A673 (cell line): ENCODE measurements at regions not wholly inside any gene's neighbourhood (a gene's known extent, or its start where the extent isn't known, plus 50 kb on each side); places are given as distances from the start of the nearest gene placed in this dataset.

Experiments
- BruUV-seq: library from RNA; stranded (reverse); fragments of 400-500 nt; replicated peaks from 2 replicates; lab custom pipeline; 2021; lab: Mats Ljungman, UMichigan
- CTCF ChIA-PET: fragments of 300-600 bp; sonication (Branson Sonifier 250); formaldehyde crosslinking; loops from one replicate; lab custom pipeline; 2022; ENCODE audit warnings: antibody characterized with exemption; lab: Charles Lee
- POLR2A ChIA-PET: fragments of 300-600 bp; sonication (Branson Sonifier 250); formaldehyde crosslinking; loops from one replicate; lab custom pipeline; 2022; ENCODE audit warnings: antibody characterized with exemption; ENCODE audit not compliant: low non-redundant PET; lab: Charles Lee
- DNase-seq: peaks from one replicate; pipeline ENCODE4 v3.0.0-alpha.2; 2015; ENCODE audit warnings: low spot score
- H3K27ac ChIP-seq: fragments of 200-600 bp; sonication (generic); 2 replicates; pipeline ENCODE4 v1.5.1; 2016; ENCODE audit warnings: mixed run types, low read depth, mild to moderate bottlenecking, mixed read lengths, antibody characterized with exemption, low read length; ENCODE audit not compliant: poor library complexity, severe bottlenecking
- H3K27me3 ChIP-seq: fragments of 200-600 bp; sonication (generic); replicated peaks from 2 replicates; pipeline ENCODE4 v1.6.1; 2017; ENCODE audit warnings: mixed run types, low read depth, mild to moderate bottlenecking, mixed read lengths, antibody characterized with exemption, low read length; ENCODE audit not compliant: insufficient read depth, poor library complexity
- H3K36me3 ChIP-seq: fragments of 200-600 bp; sonication (generic); 2 replicates; pipeline ENCODE4 v1.6.1; 2016; ENCODE audit warnings: mixed run types, mild to moderate bottlenecking, mixed read lengths, antibody characterized with exemption, low read length; ENCODE audit not compliant: insufficient read depth, poor library complexity, severe bottlenecking
- H3K4me1 ChIP-seq: fragments of 200-600 bp; sonication (generic); 2 replicates; pipeline ENCODE4 v1.6.1; 2017; ENCODE audit warnings: mixed run types, mild to moderate bottlenecking, mixed read lengths, antibody characterized with exemption, low read length; ENCODE audit not compliant: insufficient read depth, poor library complexity, severe bottlenecking
- H3K4me3 ChIP-seq: fragments of 200-600 bp; sonication (generic); 2 replicates; pipeline ENCODE4 v1.5.1; 2016; ENCODE audit warnings: low read depth, mixed run types, mild to moderate bottlenecking, mixed read lengths, low read length; ENCODE audit not compliant: poor library complexity, severe bottlenecking
- H3K9me3 ChIP-seq: fragments of 200-600 bp; sonication (generic); 2 replicates; pipeline ENCODE4 v1.6.1; 2016; ENCODE audit warnings: mixed run types, low read depth, mild to moderate bottlenecking, mixed read lengths, antibody characterized with exemption, low read length; ENCODE audit not compliant: poor library complexity, severe bottlenecking
- CTCF ChIP-seq: fragments of 300-800, 200-600 bp; sonication (generic); conservative IDR thresholded peaks from 2 replicates; pipeline ENCODE4 v1.5.1; 2017; ENCODE audit warnings: low read depth, mild to moderate bottlenecking, antibody characterized with exemption, low read length, moderate library complexity, mixed read lengths
- EZH2 ChIP-seq: fragments of 200-600 bp; sonication (generic); IDR thresholded peaks from 2 replicates; pipeline ENCODE4 v1.6.1; 2017; ENCODE audit warnings: borderline replicate concordance, low read depth, mild to moderate bottlenecking, mixed read lengths, antibody characterized with exemption, low read length; ENCODE audit not compliant: poor library complexity, severe bottlenecking
- intact Hi-C: fragments of 100-400 bp; cut with micrococcal nuclease; formaldehyde crosslinking; loops from one replicate; pipeline ENCODE4 v1.10.0; 2022; ENCODE audit not compliant: unreplicated experiment

GRCh38 chr21:19122356-19122755 is 718.8 kb upstream of the TMPRSS15 start:
- peaks cover 29% of the 10 kb centered on the region for H3K9me3 ChIP-seq
- ChIA-PET POLR2A (no interaction called here), CTCF (no interaction called here)
- no peak overlapping the region for H3K4me3 ChIP-seq
- H3K4me1 ChIP-seq = no peaks in the 10 kb centered on the region
- H3K27ac ChIP-seq = no peak overlapping the region
- no peaks in the 10 kb centered on the region for H3K27me3 ChIP-seq
- intact Hi-C loops = no loop called here
- no TSS peak for BruUV-seq
- H3K36me3 ChIP-seq = no peaks in the 10 kb centered on the region
- DNase-seq = no peak
- TF ChIP-seq EZH2 (no peak), CTCF (no peak)

GRCh38 chr21:19123053-19123452 is 719.5 kb upstream of the TMPRSS15 start:
- CTCF ChIA-PET = no interaction called here
- BruUV-seq = no TSS peak

DNA sequence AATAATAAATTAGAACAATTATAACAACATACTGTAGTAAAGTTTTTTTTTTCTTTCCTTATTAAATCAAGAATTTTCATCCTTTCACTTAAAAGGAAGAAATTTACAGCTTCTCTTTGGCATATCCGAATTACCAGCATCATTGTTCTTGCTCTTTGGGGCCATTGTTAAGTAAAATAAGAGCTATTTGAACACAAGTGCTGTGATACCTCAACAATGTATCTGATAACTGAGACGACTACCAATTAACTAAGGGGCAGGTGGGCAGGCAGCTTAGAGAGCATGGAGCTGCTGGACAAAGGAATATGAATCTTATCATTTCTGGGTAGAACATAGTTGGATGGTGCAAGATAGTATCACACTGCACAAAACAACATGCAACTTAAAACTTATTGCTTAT is 719.9 kb upstream of the TMPRSS15 start:
- BruUV-seq = no TSS peak
- no peaks in the 10 kb centered on the region for H3K4me1 ChIP-seq
- H3K27me3 ChIP-seq = no peaks in the 10 kb centered on the region
- CTCF ChIA-PET = no interaction called here
- no peak for TF ChIP-seq CTCF
- no peak for TF ChIP-seq EZH2
- no peaks in the 10 kb centered on the region for H3K36me3 ChIP-seq
- intact Hi-C loops = no loop called here
- H3K9me3 ChIP-seq = peaks cover 20% of the 10 kb centered on the region
- no peak overlapping the region for H3K4me3 ChIP-seq
- DNase-seq = no peak
- POLR2A ChIA-PET = no interaction called here
- H3K27ac ChIP-seq = no peak overlapping the region

More at GRCh38 chr21:19123053-19123452, 719.5 kb upstream of the TMPRSS15 start:
- POLR2A ChIA-PET = no interaction called here
- Histone ChIP-seq H3K4me1 (no peaks in the 10 kb centered on the region), H3K4me3 (no peak overlapping the region), H3K27ac (no peak overlapping the region), H3K27me3 (no peaks in the 10 kb centered on the region), H3K36me3 (no peaks in the 10 kb centered on the region), H3K9me3 (peaks cover 25% of the 10 kb centered on the region)
- DNase-seq = no peak
- TF ChIP-seq EZH2 (no peak), CTCF (no peak)
- intact Hi-C loops = no loop called here
